ENCODE measurements at regions not wholly inside any gene's neighbourhood (a gene's known extent, or its start where the extent isn't known, plus 50 kb on each side); places are given as distances from the start of the nearest gene placed in this dataset.

- Histone ChIP-seq H3K27ac (ENCODE audit: low read length) (no peak overlapping the region), H3K36me3 (replicated peaks; ENCODE audit: low read depth, low read length) (no peaks in the 10 kb centered on the region), H3K9me3 (ENCODE audit: insufficient read depth, low read length) (no peaks in the 10 kb centered on the region), H3K4me2 (ENCODE audit: low read length) (no peak overlapping the region), H3K4me1 (ENCODE audit: low read length) (no peaks in the 10 kb centered on the region), H2AFZ (ENCODE audit: low read depth, low read length) (no peak overlapping the region), H3K27me3 (ENCODE audit: low read depth, low read length) (no peaks in the 10 kb centered on the region), H3K4me3 (ENCODE audit: low read length) (no peak overlapping the region), H4K20me1 (ENCODE audit: insufficient read depth, low read length) (no peaks in the 10 kb centered on the region), H3K79me2 (ENCODE audit: low read length) (no peaks in the 10 kb centered on the region), H3K9ac (ENCODE audit: low read length) (no peak overlapping the region)
- TF ChIP-seq EZH2phosphoT487 (IDR thresholded peaks at IDR 0.05; ENCODE audit: low read depth) (no peak), CTCF (IDR thresholded peaks at IDR 0.05; ENCODE audit: low read depth, low read length) (no peak)
Observed at GRCh38 chr9:24342457-24342856, 203.2 kb downstream of the IZUMO3 start.

- H2AFZ ChIP-seq (ENCODE audit: low read depth, low read length), result no peak overlapping the region
- no peak overlapping the region for H3K27ac ChIP-seq (ENCODE audit: low read length)
- no peaks in the 10 kb centered on the region for H3K79me2 ChIP-seq (ENCODE audit: low read length)
- H3K36me3 ChIP-seq (replicated peaks; ENCODE audit: low read depth, low read length), result no peaks in the 10 kb centered on the region
- no peak overlapping the region for H3K9ac ChIP-seq (ENCODE audit: low read length)
- H3K27me3 ChIP-seq (ENCODE audit: low read depth, low read length), result no peaks in the 10 kb centered on the region
- no peak overlapping the region for H3K4me2 ChIP-seq (ENCODE audit: low read length)
- H4K20me1 ChIP-seq (ENCODE audit: insufficient read depth, low read length), result no peaks in the 10 kb centered on the region
- H3K9me3 ChIP-seq (ENCODE audit: insufficient read depth, low read length), result no peaks in the 10 kb centered on the region
- no peak overlapping the region for H3K4me3 ChIP-seq (ENCODE audit: low read length)
- TF ChIP-seq CTCF (IDR thresholded peaks at IDR 0.05; ENCODE audit: low read depth, low read length) (no peak), EZH2phosphoT487 (IDR thresholded peaks at IDR 0.05; ENCODE audit: low read depth) (no peak)
- H3K4me1 ChIP-seq (ENCODE audit: low read length), result no peaks in the 10 kb centered on the region
Observed at GRCh38 chr9:24333629-24334028, 212.1 kb downstream of the IZUMO3 start.

GRCh38 chr9:24298912-24299311 is 246.8 kb downstream of the IZUMO3 start:
- no peaks in the 10 kb centered on the region for H3K36me3 ChIP-seq (replicated peaks; ENCODE audit: low read depth, low read length)
- H4K20me1 ChIP-seq (ENCODE audit: insufficient read depth, low read length), result no peaks in the 10 kb centered on the region
- no peak overlapping the region for H3K27ac ChIP-seq (ENCODE audit: low read length)
- no peak for TF ChIP-seq EZH2phosphoT487 (IDR thresholded peaks at IDR 0.05; ENCODE audit: low read depth)
- TF ChIP-seq CTCF (IDR thresholded peaks at IDR 0.05; ENCODE audit: low read depth, low read length), result no peak
- H3K9ac ChIP-seq (ENCODE audit: low read length), result no peak overlapping the region
- no peaks in the 10 kb centered on the region for H3K9me3 ChIP-seq (ENCODE audit: insufficient read depth, low read length)
- no peaks in the 10 kb centered on the region for H3K79me2 ChIP-seq (ENCODE audit: low read length)
- no peak overlapping the region for H3K4me3 ChIP-seq (ENCODE audit: low read length)
- no peaks in the 10 kb centered on the region for H3K4me1 ChIP-seq (ENCODE audit: low read length)
- H3K4me2 ChIP-seq (ENCODE audit: low read length), result no peak overlapping the region
- H3K27me3 ChIP-seq (ENCODE audit: low read depth, low read length), result no peaks in the 10 kb centered on the region
- H2AFZ ChIP-seq (ENCODE audit: low read depth, low read length), result no peak overlapping the region

- no peaks in the 10 kb centered on the region for H3K9me3 ChIP-seq (ENCODE audit: insufficient read depth, low read length)
- H4K20me1 ChIP-seq (ENCODE audit: insufficient read depth, low read length), result no peaks in the 10 kb centered on the region
- H3K9ac ChIP-seq (ENCODE audit: low read length), result no peak overlapping the region
- no peak overlapping the region for H2AFZ ChIP-seq (ENCODE audit: low read depth, low read length)
- H3K4me1 ChIP-seq (ENCODE audit: low read length), result no peaks in the 10 kb centered on the region
- no peak overlapping the region for H3K4me2 ChIP-seq (ENCODE audit: low read length)
- no peaks in the 10 kb centered on the region for H3K27me3 ChIP-seq (ENCODE audit: low read depth, low read length)
- H3K27ac ChIP-seq (ENCODE audit: low read length), result no peak overlapping the region
- H3K36me3 ChIP-seq (replicated peaks; ENCODE audit: low read depth, low read length), result no peaks in the 10 kb centered on the region
- H3K79me2 ChIP-seq (ENCODE audit: low read length), result no peaks in the 10 kb centered on the region
- no peak overlapping the region for H3K4me3 ChIP-seq (ENCODE audit: low read length)
- TF ChIP-seq EZH2phosphoT487 (IDR thresholded peaks at IDR 0.05; ENCODE audit: low read depth), result no peak
- TF ChIP-seq CTCF (IDR thresholded peaks at IDR 0.05; ENCODE audit: low read depth, low read length), result no peak
Observed at GRCh38 chr9:24297931-24298330, 247.8 kb downstream of the IZUMO3 start.
